SH-SY5Y (cell line): ENCODE measurements at regions not wholly inside any gene's neighbourhood (a gene's known extent, or its start where the extent isn't known, plus 50 kb on each side); places are given as distances from the start of the nearest gene placed in this dataset.

Experiments used
- GATA2 ChIP-seq: IDR thresholded peaks from 2 replicates; pipeline ENCODE4 v1.6.1; 2011; ENCODE audit warnings: mild to moderate bottlenecking, low read depth, low read length
- GATA3 ChIP-seq: IDR thresholded peaks from 2 replicates; pipeline ENCODE4 v1.6.1; 2011; ENCODE audit warnings: low read depth, mild to moderate bottlenecking, low read length, moderate library complexity

DNA sequence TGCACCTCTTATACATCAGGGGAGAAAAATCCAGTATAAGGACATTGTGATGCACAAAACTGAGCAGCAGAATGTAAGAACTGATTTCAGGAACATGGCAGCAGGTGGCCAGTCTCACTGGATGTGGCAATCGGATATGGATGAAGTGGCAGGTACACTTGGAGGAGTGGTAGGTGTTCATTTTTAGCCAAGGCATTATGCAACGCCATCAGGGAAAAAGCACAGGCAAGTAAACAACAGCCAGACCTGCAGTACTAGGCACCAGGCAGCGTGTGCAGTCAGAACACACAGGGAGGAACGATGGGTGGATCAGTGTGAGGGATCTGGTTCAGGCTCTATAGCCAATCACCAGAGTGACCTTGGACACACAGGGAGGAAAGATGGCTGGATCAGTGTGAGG is 77.4 kb upstream of the GCFC2 start:
- no peak for TF ChIP-seq GATA2
- TF ChIP-seq GATA3 = no peak
